Adrenal gland (tissue), 9 donors: ENCODE measurements at regions not wholly inside any gene's neighbourhood (a gene's known extent, or its start where the extent isn't known, plus 50 kb on each side); places are given as distances from the start of the nearest gene placed in this dataset.

Experiments used
- DNase-seq, 7 donors: peaks; one replicate each; pipeline ENCODE4 v3.0.0-alpha.2; 2019 to 2020
- H3K27ac ChIP-seq, 5 donors: fragments of 200-600 bp; sonication (generic) in 4 of 5; 1 replicate in 3 of 5; 2 replicates in 2 of 5; pipeline versions ENCODE4 v1.5.1 to v1.8.0; 2016 to 2020; ENCODE audit warnings: mild to moderate bottlenecking in 1 of 5
- H3K27me3 ChIP-seq: fragments of 200-600 bp; 2 replicates; pipeline ENCODE4 v1.8.0; 2021
- H3K36me3 ChIP-seq, 2 donors: fragments of 200-600 bp; replicated peaks in 1 of 2; 1 replicate in 1 of 2; 2 replicates in 1 of 2; pipeline versions ENCODE4 v1.5.1 to v1.8.0; 2018 to 2022
- H3K4me1 ChIP-seq, 2 donors: fragments of 200-600 bp; replicated peaks in 1 of 2; 1 replicate in 1 of 2; 2 replicates in 1 of 2; pipeline versions ENCODE4 v1.5.1 to v1.8.0; 2018 to 2021
- H3K4me3 ChIP-seq, 4 donors: fragments of 200-600 bp; sonication (generic) in 3 of 4; one replicate each; pipeline ENCODE4 v1.5.1; 2016 to 2018
- H3K9me3 ChIP-seq, 3 donors: fragments of 200-600 bp; sonication (generic) in 1 of 3; replicated peaks in 1 of 3; 1 replicate in 2 of 3; 2 replicates in 1 of 3; pipeline versions ENCODE4 v1.5.1 to v1.8.0; 2016 to 2021
- CTCF ChIP-seq, 6 experiments: fragments of 450-650 bp in 4 of 6; fragments of 200-600 bp in 2 of 6; sonication (generic) in 1 of 6; IDR thresholded peaks; 1 replicate in 5 of 6; 2 replicates in 1 of 6; pipeline versions ENCODE4 v1.5.1 to v1.8.0; 2016 to 2021; ENCODE audit warnings: antibody characterized with exemption in 6 of 6, mild to moderate bottlenecking in 2 of 6, moderate library complexity in 1 of 6
- POLR2A ChIP-seq, 2 donors: fragments of 450-650 bp; IDR thresholded peaks; one replicate each; pipeline ENCODE4 v1.6.1; 2017; ENCODE audit warnings: antibody characterized with exemption in 2 of 2, mild to moderate bottlenecking in 2 of 2, moderate library complexity in 1 of 2
- WGBS, 4 donors: extraction: QIAGEN DNeasy Blood & Tissue Kit in 2 of 4; methylation state at CpG; one replicate each; pipeline versions ENCODE4 v1.1.5 to v1.1.7; 2013 to 2017; 5-methylcytosine and 5-hydroxymethylcytosine counted together
- intact Hi-C, 2 donors: fragments of 100-400 bp; cut with DNase I; formaldehyde crosslinking; loops; one replicate each; pipeline versions ENCODE4 v1.14.1 to v1.15.0; 2022 to 2023
- donor health status: healthy with polysubstance abuse.
- donor health status: Bipolar disorder and iron deficiency.
- donor health status: DM: yes; HTN: yes; CAD: no.
- donor health status: DM: no; HTN: no; CAD: no.
- donor health status: DM: no; HTN: no; CAD: no.

- Histone ChIP-seq H3K4me3 (no peak overlapping the region), H3K4me1 (no peaks in the 10 kb centered on the region), H3K27me3 (no peaks in the 10 kb centered on the region), H3K27ac (no peak overlapping the region), H3K9me3 (no peaks in the 10 kb centered on the region), H3K36me3 (no peaks in the 10 kb centered on the region)
- DNase-seq = no peak
- TF ChIP-seq POLR2A (IDR thresholded peaks at IDR 0.05) = no peak
- no peak for TF ChIP-seq CTCF (IDR thresholded peaks at IDR 0.05)
- intact Hi-C loops = no loop called here
Measured at GRCh38 chr16:63813862-63814261, 1308.0 kb downstream of the CDH11 start.

- no peaks in the 10 kb centered on the region for H3K36me3 ChIP-seq
- H3K27me3 ChIP-seq = no peaks in the 10 kb centered on the region
- no peak for DNase-seq
- 80 to 93% (median 82%) methylated on average over 1 of the region's 1 CpG for WGBS, 4 donors
- H3K4me3 ChIP-seq = no peak overlapping the region
- H3K27ac ChIP-seq = no peak overlapping the region
- intact Hi-C loops = no loop called here
- no peak for TF ChIP-seq CTCF (IDR thresholded peaks at IDR 0.05)
- TF ChIP-seq POLR2A (IDR thresholded peaks at IDR 0.05) = no peak
- no peaks in the 10 kb centered on the region for H3K9me3 ChIP-seq
- H3K4me1 ChIP-seq = no peaks in the 10 kb centered on the region
Measured at GRCh38 chr16:63808730-63809129, 1313.1 kb downstream of the CDH11 start.

- H3K4me3 ChIP-seq = no peak overlapping the region
- H3K27ac ChIP-seq = no peak overlapping the region
- H3K36me3 ChIP-seq = no peaks in the 10 kb centered on the region
- no peak for DNase-seq
- intact Hi-C loops = no loop called here
- H3K9me3 ChIP-seq = no peaks in the 10 kb centered on the region
- H3K27me3 ChIP-seq = no peaks in the 10 kb centered on the region
- no peaks in the 10 kb centered on the region for H3K4me1 ChIP-seq
- TF ChIP-seq POLR2A (IDR thresholded peaks at IDR 0.05) (no peak), CTCF (IDR thresholded peaks at IDR 0.05) (no peak)
- 71 to 89% (median 75%) methylated on average over 3 of the region's 3 CpGs for WGBS, 4 donors
Measured at GRCh38 chr16:63806794-63807506, 1314.9 kb downstream of the CDH11 start.

- intact Hi-C loops = no loop called here
- WGBS, 4 donors = 59 to 80% (median 75%) methylated on average over 2 of the region's 2 CpGs
- TF ChIP-seq CTCF (IDR thresholded peaks at IDR 0.05) = no peak
- no peak for TF ChIP-seq POLR2A (IDR thresholded peaks at IDR 0.05)
Measured at GRCh38 chr16:63804126-63804525, 1317.7 kb downstream of the CDH11 start.

More at GRCh38 chr16:63804126-63804525, 1317.7 kb downstream of the CDH11 start:
- H3K4me1 ChIP-seq = no peaks in the 10 kb centered on the region
- no peaks in the 10 kb centered on the region for H3K36me3 ChIP-seq
- no peaks in the 10 kb centered on the region for H3K27me3 ChIP-seq
- no peak overlapping the region for H3K4me3 ChIP-seq
- no peak overlapping the region for H3K27ac ChIP-seq
- no peak for DNase-seq
- no peaks in the 10 kb centered on the region for H3K9me3 ChIP-seq
